Endodermal cell (in vitro differentiated cells): ENCODE measurements at regions not wholly inside any gene's neighbourhood (a gene's known extent, or its start where the extent isn't known, plus 50 kb on each side); places are given as distances from the start of the nearest gene placed in this dataset.

ENCODE experiments used
- DNase-seq: peaks from one replicate; pipeline ENCODE4 v3.0.0-alpha.2; 2017
- H3K27ac ChIP-seq: 2 replicates; pipeline ENCODE4 v1.5.1; 2013; ENCODE audit warnings: mild to moderate bottlenecking, low read depth, low read length, moderate library complexity
- H3K27me3 ChIP-seq: 2 replicates; pipeline ENCODE4 v1.6.1; 2013; ENCODE audit warnings: mild to moderate bottlenecking, low read length, moderate library complexity; ENCODE audit not compliant: insufficient read depth, control insufficient read depth, poor library complexity, severe bottlenecking
- H3K36me3 ChIP-seq: 2 replicates; pipeline ENCODE4 v1.7.0; 2013; ENCODE audit warnings: mild to moderate bottlenecking, low read length, moderate library complexity; ENCODE audit not compliant: control insufficient read depth, insufficient read depth
- H3K4me1 ChIP-seq: one replicate; pipeline ENCODE4 v1.7.0; 2013; ENCODE audit warnings: low read length; ENCODE audit not compliant: control insufficient read depth, insufficient read depth
- H3K4me3 ChIP-seq: 2 replicates; pipeline ENCODE4 v1.5.1; 2013; ENCODE audit warnings: mild to moderate bottlenecking, low read length, moderate library complexity
- H3K9ac ChIP-seq: 2 replicates; pipeline ENCODE4 v1.6.1; 2013; ENCODE audit warnings: mild to moderate bottlenecking, low read length, moderate library complexity; ENCODE audit not compliant: poor library complexity, severe bottlenecking; ENCODE audit errors: extremely low read depth
- H3K9me3 ChIP-seq: 2 replicates; pipeline ENCODE4 v1.6.1; 2013; ENCODE audit warnings: mild to moderate bottlenecking, low read length, moderate library complexity; ENCODE audit not compliant: control insufficient read depth
- H3K27ac Mint-ChIP-seq: 2 replicates; pipeline ENCODE4 v1.8.0; 2020; ENCODE audit warnings: mixed read lengths
- H3K27me3 Mint-ChIP-seq: 2 replicates; pipeline ENCODE4 v1.8.0; 2021; ENCODE audit warnings: mild to moderate bottlenecking, mixed read lengths; ENCODE audit not compliant: insufficient read depth
- H3K36me3 Mint-ChIP-seq: 2 replicates; pipeline ENCODE4 v1.8.0; 2020; ENCODE audit warnings: low read depth, mixed read lengths
- H3K4me1 Mint-ChIP-seq: 2 replicates; pipeline ENCODE4 v1.8.0; 2020; ENCODE audit warnings: mixed read lengths
- H3K4me3 Mint-ChIP-seq: 2 replicates; pipeline ENCODE4 v1.8.0; 2020; ENCODE audit warnings: mild to moderate bottlenecking, moderate library complexity, mixed read lengths
- H3K9me3 Mint-ChIP-seq: 2 replicates; pipeline ENCODE4 v1.8.0; 2020; ENCODE audit warnings: mild to moderate bottlenecking, mixed read lengths
- WGBS, 2 experiments: methylation state at CpG; one replicate each; pipeline versions ENCODE4 v1.1.5 to v1.1.7; 2013; ENCODE audit warnings: missing lambda C conversion rate in 2 of 2, mixed read lengths in 1 of 2; ENCODE audit not compliant: insufficient coverage in 1 of 2, insufficient read length in 1 of 2; 5-methylcytosine and 5-hydroxymethylcytosine counted together
- TF ChIP-seq, protein P1 (sequence below): fragments of 200-600 bp; sonication (generic); conservative IDR thresholded peaks from 2 replicates; pipeline ENCODE4 v1.5.0; 2021; ENCODE audit warnings: antibody characterized with exemption, mild to moderate bottlenecking

DNA sequence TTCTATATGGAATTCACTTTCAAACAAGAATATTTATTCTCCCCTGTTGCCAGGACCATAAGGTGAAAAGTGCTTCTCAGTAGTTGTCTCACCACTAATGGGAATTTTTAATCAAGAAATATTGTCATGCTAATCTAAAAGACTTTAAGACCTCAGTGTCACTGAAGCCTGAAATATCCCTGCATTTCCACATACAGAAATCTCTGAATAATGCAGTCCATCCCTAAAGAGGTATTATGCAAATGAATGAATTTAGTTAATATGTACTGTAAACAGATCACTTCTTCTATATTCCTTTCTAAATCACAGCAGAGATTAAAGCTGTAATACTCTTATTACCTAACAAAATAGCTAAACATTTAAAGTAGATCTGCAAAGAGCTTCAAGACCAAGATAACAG, 531.1 kb upstream of the CDH6 start:
- no peak overlapping the region for H3K27ac ChIP-seq
- H3K4me1 ChIP-seq = no peaks in the 10 kb centered on the region
- DNase-seq = no peak
- no peaks in the 10 kb centered on the region for H3K27me3 ChIP-seq
- no peak overlapping the region for H3K9ac ChIP-seq
- Mint-ChIP-seq H3K9me3 (no peaks in the 10 kb centered on the region), H3K36me3 (no peaks in the 10 kb centered on the region), H3K27me3 (no peaks in the 10 kb centered on the region), H3K4me1 (peaks cover 10% of the 10 kb centered on the region), H3K4me3 (no peak overlapping the region), H3K27ac (no peak overlapping the region)
- H3K9me3 ChIP-seq = no peaks in the 10 kb centered on the region
- no peaks in the 10 kb centered on the region for H3K36me3 ChIP-seq
- TF ChIP-seq, protein P1, sequence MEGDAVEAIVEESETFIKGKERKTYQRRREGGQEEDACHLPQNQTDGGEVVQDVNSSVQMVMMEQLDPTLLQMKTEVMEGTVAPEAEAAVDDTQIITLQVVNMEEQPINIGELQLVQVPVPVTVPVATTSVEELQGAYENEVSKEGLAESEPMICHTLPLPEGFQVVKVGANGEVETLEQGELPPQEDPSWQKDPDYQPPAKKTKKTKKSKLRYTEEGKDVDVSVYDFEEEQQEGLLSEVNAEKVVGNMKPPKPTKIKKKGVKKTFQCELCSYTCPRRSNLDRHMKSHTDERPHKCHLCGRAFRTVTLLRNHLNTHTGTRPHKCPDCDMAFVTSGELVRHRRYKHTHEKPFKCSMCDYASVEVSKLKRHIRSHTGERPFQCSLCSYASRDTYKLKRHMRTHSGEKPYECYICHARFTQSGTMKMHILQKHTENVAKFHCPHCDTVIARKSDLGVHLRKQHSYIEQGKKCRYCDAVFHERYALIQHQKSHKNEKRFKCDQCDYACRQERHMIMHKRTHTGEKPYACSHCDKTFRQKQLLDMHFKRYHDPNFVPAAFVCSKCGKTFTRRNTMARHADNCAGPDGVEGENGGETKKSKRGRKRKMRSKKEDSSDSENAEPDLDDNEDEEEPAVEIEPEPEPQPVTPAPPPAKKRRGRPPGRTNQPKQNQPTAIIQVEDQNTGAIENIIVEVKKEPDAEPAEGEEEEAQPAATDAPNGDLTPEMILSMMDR = no peak
- H3K4me3 ChIP-seq = no peak overlapping the region

DNA sequence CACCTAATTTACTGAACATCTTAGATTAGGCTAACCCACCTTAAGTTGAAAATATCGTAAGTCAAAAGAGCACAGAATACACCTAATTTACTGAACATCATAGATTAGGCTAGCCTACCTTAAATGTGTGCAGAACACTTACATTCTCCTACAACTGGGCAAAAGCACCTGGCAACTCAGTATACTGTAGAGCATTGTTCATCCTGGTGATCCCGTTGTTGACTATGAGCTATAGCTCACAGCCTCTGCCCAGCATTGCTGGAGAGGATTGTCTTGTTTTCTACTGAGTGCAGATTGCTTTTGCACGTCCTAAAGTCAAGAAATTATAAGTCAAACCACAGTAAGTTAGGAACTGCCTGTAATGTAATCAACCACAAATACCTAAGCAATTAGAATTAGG, 531.8 kb upstream of the CDH6 start:
- no peaks in the 10 kb centered on the region for H3K4me1 ChIP-seq
- no peaks in the 10 kb centered on the region for H3K9me3 ChIP-seq
- Mint-ChIP-seq H3K4me3 (no peak overlapping the region), H3K27ac (no peak overlapping the region), H3K27me3 (no peaks in the 10 kb centered on the region), H3K4me1 (peaks cover 10% of the 10 kb centered on the region), H3K36me3 (no peaks in the 10 kb centered on the region), H3K9me3 (no peaks in the 10 kb centered on the region)
- 58% methylated on average over 3 of the region's 3 CpGs; no CpG with 5 or more reads in 1 of the 2 experiments for WGBS, 2 experiments
- H3K27me3 ChIP-seq = no peaks in the 10 kb centered on the region
- no peak overlapping the region for H3K9ac ChIP-seq
- H3K27ac ChIP-seq = no peak overlapping the region
- TF ChIP-seq, protein P1 = no peak
- no peak overlapping the region for H3K4me3 ChIP-seq
- DNase-seq = no peak
- H3K36me3 ChIP-seq = no peaks in the 10 kb centered on the region

- no peak overlapping the region for H3K4me3 ChIP-seq
- H3K9ac ChIP-seq = no peak overlapping the region
- TF ChIP-seq, protein P1 = no peak
- H3K27me3 Mint-ChIP-seq = no peaks in the 10 kb centered on the region
- H3K4me3 Mint-ChIP-seq = no peak overlapping the region
- no peak overlapping the region for H3K27ac Mint-ChIP-seq
- no peaks in the 10 kb centered on the region for H3K9me3 Mint-ChIP-seq
- DNase-seq = no peak
- H3K4me1 Mint-ChIP-seq = peaks cover 10% of the 10 kb centered on the region
- H3K9me3 ChIP-seq = no peaks in the 10 kb centered on the region
- H3K4me1 ChIP-seq = no peaks in the 10 kb centered on the region
- no peaks in the 10 kb centered on the region for H3K36me3 Mint-ChIP-seq
- 90 to 100% methylated on average over 1 to 2 of the region's 2 CpGs for WGBS, 2 experiments
- no peaks in the 10 kb centered on the region for H3K27me3 ChIP-seq
- no peaks in the 10 kb centered on the region for H3K36me3 ChIP-seq
- no peak overlapping the region for H3K27ac ChIP-seq
Measured at GRCh38 chr5:30659417-30659816, 534.1 kb upstream of the CDH6 start.
